HG03439 (cell line): ENCODE measurements at regions not wholly inside any gene's neighbourhood (a gene's known extent, or its start where the extent isn't known, plus 50 kb on each side); places are given as distances from the start of the nearest gene placed in this dataset.

Source experiments
- ATAC-seq: cut with Tn5 transposase; IDR thresholded peaks from one replicate; pipeline ENCODE4 v1.9.1; 2021; ENCODE audit warnings: mild to moderate bottlenecking, moderate library complexity; ENCODE audit not compliant: unreplicated experiment

- ATAC-seq, result no peak
These were observed 867.8 kb upstream of the ADGRL4 start for GRCh38 chr1:79874289-79874688.

GRCh38 chr1:79859212-79859948 lies 852.9 kb upstream of the ADGRL4 start:
- no peak for ATAC-seq

GRCh38 chr1:79852004-79852403 lies 845.5 kb upstream of the ADGRL4 start:
- no peak for ATAC-seq

GRCh38 chr1:79849388-79849787 lies 842.9 kb upstream of the ADGRL4 start:
- no peak for ATAC-seq

GRCh38 chr1:79848316-79848715 lies 841.8 kb upstream of the ADGRL4 start:
- no peak for ATAC-seq

GRCh38 chr1:79847700-79848099 lies 841.2 kb upstream of the ADGRL4 start:
- ATAC-seq, result no peak

GRCh38 chr1:79845936-79846335 lies 839.4 kb upstream of the ADGRL4 start:
- no peak for ATAC-seq

GRCh38 chr1:79842811-79843210 lies 836.3 kb upstream of the ADGRL4 start:
- ATAC-seq, result no peak

- ATAC-seq, result no peak
These were observed 833.4 kb upstream of the ADGRL4 start for GRCh38 chr1:79839882-79840281.

- ATAC-seq, result no peak
These were observed 820.9 kb upstream of the ADGRL4 start for GRCh38 chr1:79827446-79827845.

- ATAC-seq, result no peak
These were observed 819.0 kb upstream of the ADGRL4 start for GRCh38 chr1:79825551-79825950.

GRCh38 chr1:79822053-79822452 lies 815.5 kb upstream of the ADGRL4 start:
- no peak for ATAC-seq

GRCh38 chr1:79819140-79819539 lies 812.6 kb upstream of the ADGRL4 start:
- ATAC-seq, result no peak

GRCh38 chr1:79817031-79817560 lies 810.6 kb upstream of the ADGRL4 start:
- no peak for ATAC-seq

- ATAC-seq, result no peak
These were observed 808.6 kb upstream of the ADGRL4 start for GRCh38 chr1:79815115-79815514.

GRCh38 chr1:79811173-79811572 lies 804.6 kb upstream of the ADGRL4 start:
- ATAC-seq, result no peak

GRCh38 chr1:79808816-79809475 lies 802.4 kb upstream of the ADGRL4 start:
- no peak for ATAC-seq

- no peak for ATAC-seq
These were observed 801.3 kb upstream of the ADGRL4 start for GRCh38 chr1:79807816-79808215.

GRCh38 chr1:79797487-79797886 lies 791.0 kb upstream of the ADGRL4 start:
- no peak for ATAC-seq

GRCh38 chr1:79796434-79796833 lies 789.9 kb upstream of the ADGRL4 start:
- no peak for ATAC-seq

- no peak for ATAC-seq
These were observed 785.8 kb upstream of the ADGRL4 start for GRCh38 chr1:79792219-79792930.
